HEK293T (cell line): ENCODE measurements at regions not wholly inside any gene's neighbourhood (a gene's known extent, or its start where the extent isn't known, plus 50 kb on each side); places are given as distances from the start of the nearest gene placed in this dataset.

Source experiments
- CTCF ChIA-PET: fragments of 350-600 bp; formaldehyde crosslinking; extraction: SDS; loops from one replicate; lab custom pipeline; 2021; ENCODE audit warnings: antibody characterized with exemption, inconsistent platforms; lab: Yijun Ruan, JAX
- POLR2A ChIA-PET: fragments of 350-600 bp; formaldehyde crosslinking; extraction: SDS; loops from one replicate; lab custom pipeline; 2020; ENCODE audit warnings: antibody characterized with exemption, inconsistent platforms; lab: Yijun Ruan, JAX
- DNase-seq: peaks from one replicate; pipeline ENCODE4 v3.0.0; 2012; ENCODE audit warnings: mixed read lengths; ENCODE audit errors: extremely low spot score
- ARNT ChIP-seq: fragments of 450-650 bp; IDR thresholded peaks from 2 replicates; pipeline ENCODE4 v1.6.1; 2017; ENCODE audit warnings: mild to moderate bottlenecking
- BHLHE40 ChIP-seq: fragments of 450-650 bp; IDR thresholded peaks from 2 replicates; pipeline ENCODE4 v1.6.1; 2016; ENCODE audit warnings: mild to moderate bottlenecking, moderate library complexity, borderline replicate concordance
- CTBP1 ChIP-seq: fragments of 450-650 bp; IDR thresholded peaks from 2 replicates; pipeline ENCODE4 v1.6.1; 2016; ENCODE audit warnings: borderline replicate concordance
- ELF4 ChIP-seq: fragments of 450-650 bp; IDR thresholded peaks from 2 replicates; pipeline ENCODE4 v1.6.1; 2017; ENCODE audit warnings: antibody characterized with exemption
- FOXA1 ChIP-seq: fragments of 450-650 bp; IDR thresholded peaks from 2 replicates; pipeline ENCODE4 v1.6.1; 2016; ENCODE audit warnings: mild to moderate bottlenecking
- FOXK2 ChIP-seq: fragments of 450-650 bp; IDR thresholded peaks from 2 replicates; pipeline ENCODE4 v1.6.1; 2016; ENCODE audit warnings: mild to moderate bottlenecking
- FOXM1 ChIP-seq: fragments of 450-650 bp; IDR thresholded peaks from 2 replicates; pipeline ENCODE4 v1.6.1; 2017; ENCODE audit warnings: mild to moderate bottlenecking, borderline replicate concordance
- HDGF ChIP-seq: fragments of 450-650 bp; IDR thresholded peaks from 2 replicates; pipeline ENCODE4 v1.6.1; 2017; ENCODE audit warnings: antibody characterized with exemption, borderline replicate concordance
- L3MBTL2 ChIP-seq: fragments of 450-650 bp; conservative IDR thresholded peaks from 2 replicates; pipeline ENCODE4 v1.6.1; 2016; ENCODE audit warnings: mild to moderate bottlenecking
- LEF1 ChIP-seq: fragments of 450-650 bp; IDR thresholded peaks from 2 replicates; pipeline ENCODE4 v1.6.1; 2017; ENCODE audit warnings: mild to moderate bottlenecking, borderline replicate concordance
- NFRKB ChIP-seq: fragments of 450-650 bp; IDR thresholded peaks from 2 replicates; pipeline ENCODE4 v1.6.1; 2016; ENCODE audit warnings: mild to moderate bottlenecking, moderate library complexity
- SP1 ChIP-seq: fragments of 450-650 bp; IDR thresholded peaks from 2 replicates; pipeline ENCODE4 v1.6.1; 2017
- SUZ12 ChIP-seq: fragments of 450-650 bp; IDR thresholded peaks from 2 replicates; pipeline ENCODE4 v1.6.1; 2016; ENCODE audit warnings: mild to moderate bottlenecking
- TARDBP ChIP-seq: fragments of 450-650 bp; IDR thresholded peaks from 2 replicates; pipeline ENCODE4 v1.6.1; 2016
- ZNF384 ChIP-seq: fragments of 450-650 bp; IDR thresholded peaks from 2 replicates; pipeline ENCODE4 v1.6.1; 2016
- TF ChIP-seq, protein P1 (sequence below): fragments of 450-650 bp; IDR thresholded peaks from 2 replicates; pipeline ENCODE4 v1.6.1; 2016

DNA sequence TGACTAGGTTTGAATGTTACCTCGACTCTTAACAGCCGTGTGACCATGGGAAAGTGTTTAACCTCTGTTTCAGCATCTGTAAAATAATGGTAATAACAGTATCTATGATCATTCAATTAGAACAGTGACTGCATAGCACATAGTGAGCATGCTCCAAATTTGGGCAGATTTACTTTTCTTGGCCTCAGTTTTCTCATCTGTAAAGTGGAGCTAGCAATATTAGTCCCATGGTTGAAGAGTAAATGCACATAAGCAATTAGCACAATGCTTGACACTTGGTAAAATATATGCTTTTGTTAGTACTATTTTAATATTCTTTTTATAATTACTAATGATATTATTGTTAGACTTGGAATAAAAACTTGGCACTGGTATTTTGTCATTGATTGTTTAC, 66.4 kb upstream of the TANC1 start:
- POLR2A ChIA-PET, result no interaction called here

DNA sequence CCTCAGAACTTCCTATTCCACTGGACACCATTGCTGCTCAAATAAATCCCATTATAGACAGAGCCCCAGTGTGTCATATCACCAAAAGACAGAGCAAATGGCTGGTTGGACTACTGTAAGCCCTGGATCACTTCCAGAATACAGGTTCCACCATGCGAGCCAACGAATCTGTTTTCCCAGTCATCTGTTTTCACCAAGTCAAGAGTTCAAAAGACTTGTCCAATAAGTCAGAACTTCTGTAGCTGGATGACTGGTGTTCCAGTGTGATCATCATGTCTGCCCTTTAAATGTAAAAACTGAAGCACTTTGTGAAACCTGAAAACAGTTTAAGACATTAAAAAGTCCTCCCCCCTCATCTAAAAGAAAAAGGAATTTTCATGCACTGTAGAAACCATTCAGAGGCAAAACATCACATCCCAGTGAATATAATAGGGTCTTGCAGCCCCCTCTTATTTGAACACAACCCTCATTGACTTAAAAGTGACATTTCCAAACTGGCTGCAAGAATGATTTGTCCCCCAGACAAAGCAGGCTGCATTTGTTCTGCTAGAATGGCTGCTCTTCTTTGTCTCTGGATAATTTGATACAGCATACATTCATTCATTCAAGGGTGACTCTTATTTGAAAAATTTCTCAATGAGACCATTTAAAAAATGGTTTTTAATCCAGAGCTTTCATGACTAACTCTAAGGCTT, 64.6 kb upstream of the TANC1 start:
- TF ChIP-seq FOXA1 (no peak), FOXK2 (no peak), CTBP1 (no peak), TARDBP (no peak)
- no peak for DNase-seq
- ChIA-PET CTCF (interaction anchor here (0.6 kb wide), 1 partner anchor 10 kb away, joined by 6 read pairs; no protein-coding TSS in a partner anchor), POLR2A (interaction anchor here (0.6 to 1.3 kb wide), 2 partner anchors 64 to 225 kb away, joined by 3 to 6 read pairs; partner anchors contain the start of gene TANC1)

More for the DNA sequence above, 66.4 kb upstream of the TANC1 start:
- no peak for DNase-seq
- CTCF ChIA-PET, result interaction anchor here (0.8 to 1.2 kb wide), 2 partner anchors 10 to 217 kb away, joined by 3 read pairs; no protein-coding TSS in a partner anchor
- no peak; the same call in 1 of the 2 replicates for TF ChIP-seq ZNF384
- TF ChIP-seq ARNT, result no peak
- TF ChIP-seq CTBP1, result no peak
- no peak for TF ChIP-seq LEF1
- no peak for TF ChIP-seq NFRKB
- TF ChIP-seq, protein P1, sequence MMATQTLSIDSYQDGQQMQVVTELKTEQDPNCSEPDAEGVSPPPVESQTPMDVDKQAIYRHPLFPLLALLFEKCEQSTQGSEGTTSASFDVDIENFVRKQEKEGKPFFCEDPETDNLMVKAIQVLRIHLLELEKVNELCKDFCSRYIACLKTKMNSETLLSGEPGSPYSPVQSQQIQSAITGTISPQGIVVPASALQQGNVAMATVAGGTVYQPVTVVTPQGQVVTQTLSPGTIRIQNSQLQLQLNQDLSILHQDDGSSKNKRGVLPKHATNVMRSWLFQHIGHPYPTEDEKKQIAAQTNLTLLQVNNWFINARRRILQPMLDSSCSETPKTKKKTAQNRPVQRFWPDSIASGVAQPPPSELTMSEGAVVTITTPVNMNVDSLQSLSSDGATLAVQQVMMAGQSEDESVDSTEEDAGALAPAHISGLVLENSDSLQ, result no peak
- no peak for TF ChIP-seq FOXK2
- TF ChIP-seq HDGF, result no peak
- TF ChIP-seq SP1, result no peak
- TF ChIP-seq BHLHE40, result no peak
- no peak for TF ChIP-seq SUZ12
- TF ChIP-seq ELF4, result no peak
- TF ChIP-seq L3MBTL2, result no peak

DNA sequence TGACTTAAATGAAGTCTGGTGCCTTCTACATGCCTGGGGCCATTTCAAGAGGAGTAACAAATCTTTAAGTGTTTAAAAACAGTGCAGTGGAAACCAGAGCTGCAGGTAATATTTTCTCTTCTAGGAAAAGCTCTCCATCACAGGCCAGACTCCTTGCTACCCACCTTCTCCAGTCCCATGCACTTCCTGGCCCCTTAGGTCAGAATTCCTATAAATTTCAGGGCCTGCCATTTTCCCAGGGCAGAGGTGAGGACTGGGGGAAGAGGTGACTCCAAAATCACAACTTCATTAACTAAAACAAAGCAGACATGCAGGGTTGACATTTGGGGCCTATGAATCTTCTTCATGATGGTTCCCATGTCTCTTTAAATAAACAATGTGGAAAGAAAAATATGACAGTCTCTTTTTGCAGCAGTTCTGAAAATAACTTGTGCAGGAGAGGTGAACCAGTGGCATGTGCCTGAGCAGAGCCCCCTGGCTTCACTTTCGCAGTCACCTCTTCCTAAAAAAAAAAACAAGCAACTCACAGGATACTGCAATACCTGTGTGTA, 63.7 kb upstream of the TANC1 start:
- TF ChIP-seq SUZ12 (no peak), FOXA1 (no peak), L3MBTL2 (no peak), LEF1 (no peak), TARDBP (no peak), CTBP1 (no peak), ZNF384 (no peak), NFRKB (no peak)
- POLR2A ChIA-PET, result interaction anchor here (1.3 kb wide), 1 partner anchor 63 kb away, joined by 6 read pairs; the partner anchor contains the start of gene TANC1
- CTCF ChIA-PET, result no interaction called here
- no peak for DNase-seq

DNA sequence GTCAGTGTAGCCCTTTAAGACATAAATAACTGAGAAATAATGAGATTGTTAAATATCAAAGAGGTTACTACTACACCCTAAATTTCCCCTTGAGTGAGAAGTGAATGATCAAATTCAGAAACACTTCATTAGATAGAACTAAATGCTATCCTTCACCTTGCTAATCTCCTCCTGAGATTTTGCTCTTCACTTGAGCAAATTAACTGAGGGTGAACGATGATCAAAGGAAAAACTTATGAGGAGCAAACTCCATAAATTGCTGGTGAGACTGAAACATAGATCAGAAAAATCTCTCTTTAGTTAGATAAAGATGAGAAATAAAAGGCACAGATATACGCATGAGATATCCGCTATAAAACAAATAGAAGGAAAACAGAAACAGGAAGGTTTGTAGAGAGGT, 63.1 kb upstream of the TANC1 start:
- no peak for TF ChIP-seq CTBP1
- TF ChIP-seq NFRKB, result no peak
- TF ChIP-seq ARNT, result no peak
- TF ChIP-seq FOXK2, result no peak
- no peak for TF ChIP-seq LEF1
- TF ChIP-seq, protein P1, result no peak
- TF ChIP-seq HDGF, result no peak
- TF ChIP-seq TARDBP, result no peak
- TF ChIP-seq SP1, result no peak
- TF ChIP-seq BHLHE40, result no peak
- no peak for TF ChIP-seq ELF4
- no peak for TF ChIP-seq FOXA1
- TF ChIP-seq ZNF384, result no peak
- no peak for TF ChIP-seq FOXM1
- no peak for TF ChIP-seq L3MBTL2
- TF ChIP-seq SUZ12, result no peak
- POLR2A ChIA-PET, result no interaction called here
- CTCF ChIA-PET, result no interaction called here
- DNase-seq, result no peak

DNA sequence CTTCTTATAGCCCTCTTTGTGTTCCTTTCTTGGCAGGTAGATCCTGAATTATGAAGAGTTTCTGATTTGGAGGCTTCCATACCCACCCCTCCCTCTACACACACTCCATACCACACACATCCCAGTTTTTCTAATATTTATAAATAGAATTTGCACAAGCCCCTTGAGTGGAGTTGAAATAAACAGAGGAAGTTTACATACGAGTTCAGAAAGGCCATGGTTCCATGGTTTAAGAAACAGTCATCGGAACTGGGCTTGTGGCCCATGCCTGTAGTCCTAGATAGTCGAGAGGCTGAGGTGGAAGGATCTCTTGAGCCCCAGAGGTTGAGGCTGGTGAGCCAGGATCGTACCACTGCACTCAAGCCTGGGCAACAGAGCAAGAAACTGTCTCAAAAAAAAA, 62.7 kb upstream of the TANC1 start:
- DNase-seq, result no peak
- ChIA-PET POLR2A (no interaction called here), CTCF (no interaction called here)
- TF ChIP-seq NFRKB (no peak), ARNT (no peak), CTBP1 (no peak), LEF1 (no peak), BHLHE40 (no peak), FOXA1 (no peak), SUZ12 (no peak), FOXK2 (no peak), FOXM1 (no peak), ZNF384 (no peak), L3MBTL2 (no peak), TARDBP (no peak), HDGF (no peak), SP1 (no peak), ELF4 (no peak)
- TF ChIP-seq, protein P1, result no peak

DNA sequence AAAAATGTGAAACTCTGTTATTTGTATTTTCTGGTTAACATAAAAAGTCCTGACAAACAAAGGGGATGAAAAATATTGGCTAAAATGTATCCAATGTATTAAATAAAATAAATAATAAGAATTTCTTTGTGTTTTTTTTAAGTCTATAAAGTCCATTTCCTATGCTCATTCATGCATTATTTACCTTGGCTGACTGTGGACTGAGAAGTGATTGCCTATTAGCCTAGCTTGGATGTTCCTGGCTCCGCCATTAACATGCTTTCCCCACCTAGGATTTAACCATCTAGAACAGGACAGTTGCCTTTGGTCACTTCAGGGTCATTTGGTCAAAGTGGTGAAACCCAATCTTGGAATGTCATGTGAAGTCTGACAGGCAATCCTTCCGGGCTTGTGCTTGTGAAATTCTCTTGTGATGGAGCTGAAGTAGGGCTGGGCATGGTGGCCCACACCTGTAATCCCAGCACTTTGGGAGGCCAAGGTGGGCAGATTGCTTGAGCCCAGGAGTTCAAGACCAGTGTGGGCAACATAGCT, 60.4 kb upstream of the TANC1 start:
- no peak for TF ChIP-seq ARNT
- TF ChIP-seq, protein P1, result no peak
- TF ChIP-seq FOXK2, result no peak
- TF ChIP-seq LEF1, result no peak
- TF ChIP-seq HDGF, result no peak
- TF ChIP-seq L3MBTL2, result no peak
- no peak for TF ChIP-seq ELF4
- no peak for DNase-seq
- POLR2A ChIA-PET, result no interaction called here
- CTCF ChIA-PET, result interaction anchor here (0.6 to 1.8 kb wide), 2 partner anchors 211 to 651 kb away, joined by 3 to 5 read pairs; no protein-coding TSS in a partner anchor
